RWPE1 (cell line): ENCODE measurements at regions not wholly inside any gene's neighbourhood (a gene's known extent, or its start where the extent isn't known, plus 50 kb on each side); places are given as distances from the start of the nearest gene placed in this dataset.

Experiments
- CTCF ChIA-PET: fragments of 350-600 bp; sonication (Branson Sonifier 250); formaldehyde crosslinking; extraction: SDS; loops from one replicate; lab custom pipeline; 2021; lab: Yijun Ruan, JAX
- POLR2A ChIA-PET: fragments of 400-600 bp; formaldehyde crosslinking; extraction: SDS; loops from one replicate; lab custom pipeline; 2020; ENCODE audit warnings: antibody characterized with exemption; ENCODE audit not compliant: low non-redundant PET; lab: Yijun Ruan, JAX
- DNase-seq: peaks from one replicate; pipeline ENCODE4 v3.0.0; 2012; ENCODE audit warnings: low spot score
- H3K27ac ChIP-seq: fragments of 450-650 bp; 2 replicates; pipeline ENCODE4 v1.5.1; 2017
- TF ChIP-seq, protein P1 (sequence below): fragments of 450-650 bp; conservative IDR thresholded peaks from 2 replicates; pipeline ENCODE4 v1.5.1; 2017; ENCODE audit warnings: low read depth, mild to moderate bottlenecking

DNA sequence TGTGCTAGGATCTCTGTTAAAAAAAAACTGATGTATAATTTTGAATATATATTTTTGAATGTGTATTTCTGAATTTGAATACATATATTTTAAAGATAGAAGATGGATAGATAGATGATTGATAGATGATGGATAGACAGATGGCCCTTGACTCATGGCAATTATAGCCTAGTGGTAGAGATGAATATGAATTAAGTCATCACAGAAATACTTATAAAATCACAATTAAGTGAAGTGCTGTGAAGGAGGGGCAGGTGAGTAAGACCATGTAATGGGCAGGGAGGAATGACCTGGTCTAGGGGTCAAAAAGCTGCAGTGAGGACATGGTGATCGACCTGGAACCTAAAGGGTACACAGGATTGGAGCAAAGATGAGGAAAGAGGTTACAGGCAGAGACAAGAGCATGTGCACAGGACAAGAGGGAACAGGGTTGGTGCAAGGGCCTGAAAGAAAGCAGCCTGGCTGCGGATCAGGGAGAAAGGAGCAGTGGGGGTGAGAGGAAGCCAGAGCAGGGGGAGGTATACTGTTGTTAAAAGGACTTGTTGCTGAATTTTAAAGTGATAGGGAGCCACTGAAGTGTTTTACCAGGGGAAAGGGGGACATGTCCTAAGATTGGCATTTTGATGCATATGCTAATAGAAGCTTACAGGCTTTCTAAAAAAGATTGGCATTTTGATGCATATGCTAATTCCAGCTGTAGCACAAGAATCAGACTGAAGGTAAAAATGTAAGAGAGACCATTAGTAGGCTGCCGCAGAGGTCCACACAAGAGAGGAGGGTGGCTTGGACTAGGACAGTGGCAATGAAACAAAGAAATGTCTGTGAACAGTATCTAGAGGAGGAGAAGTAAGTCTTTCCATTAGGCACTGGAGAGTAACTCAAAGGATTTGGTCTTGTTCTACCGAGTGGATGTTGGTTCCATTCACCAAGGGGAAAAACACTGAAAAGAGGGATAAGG lies 527.8 kb downstream of the AGTPBP1 start:
- TF ChIP-seq, protein P1, sequence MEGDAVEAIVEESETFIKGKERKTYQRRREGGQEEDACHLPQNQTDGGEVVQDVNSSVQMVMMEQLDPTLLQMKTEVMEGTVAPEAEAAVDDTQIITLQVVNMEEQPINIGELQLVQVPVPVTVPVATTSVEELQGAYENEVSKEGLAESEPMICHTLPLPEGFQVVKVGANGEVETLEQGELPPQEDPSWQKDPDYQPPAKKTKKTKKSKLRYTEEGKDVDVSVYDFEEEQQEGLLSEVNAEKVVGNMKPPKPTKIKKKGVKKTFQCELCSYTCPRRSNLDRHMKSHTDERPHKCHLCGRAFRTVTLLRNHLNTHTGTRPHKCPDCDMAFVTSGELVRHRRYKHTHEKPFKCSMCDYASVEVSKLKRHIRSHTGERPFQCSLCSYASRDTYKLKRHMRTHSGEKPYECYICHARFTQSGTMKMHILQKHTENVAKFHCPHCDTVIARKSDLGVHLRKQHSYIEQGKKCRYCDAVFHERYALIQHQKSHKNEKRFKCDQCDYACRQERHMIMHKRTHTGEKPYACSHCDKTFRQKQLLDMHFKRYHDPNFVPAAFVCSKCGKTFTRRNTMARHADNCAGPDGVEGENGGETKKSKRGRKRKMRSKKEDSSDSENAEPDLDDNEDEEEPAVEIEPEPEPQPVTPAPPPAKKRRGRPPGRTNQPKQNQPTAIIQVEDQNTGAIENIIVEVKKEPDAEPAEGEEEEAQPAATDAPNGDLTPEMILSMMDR: no peak
- DNase-seq: peak; percentile 55
- H3K27ac ChIP-seq: peak overlapping the region; percentile 24; the same call in 1 of the 2 replicates
- ChIA-PET POLR2A (no interaction called here), CTCF (no interaction called here)

DNA sequence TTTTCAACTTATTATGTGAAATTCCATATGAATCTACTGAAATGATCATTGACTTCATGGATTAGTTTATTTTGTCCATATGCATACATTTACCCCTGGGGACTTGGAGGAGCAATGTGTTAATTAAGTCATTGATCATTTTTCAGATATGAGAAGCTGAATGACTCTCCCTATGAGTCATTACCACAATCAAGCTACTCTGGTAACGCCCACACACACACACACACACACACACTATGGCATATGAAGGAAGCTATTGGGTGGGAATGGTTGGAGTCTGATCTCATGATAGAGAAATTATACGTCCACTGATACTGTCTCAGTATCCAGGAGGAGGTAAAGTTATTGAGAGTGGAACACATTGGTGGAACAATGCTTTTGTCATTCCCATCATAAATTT lies 528.9 kb downstream of the AGTPBP1 start:
- TF ChIP-seq, protein P1: no peak
- ChIA-PET CTCF (no interaction called here), POLR2A (no interaction called here)
- peak; percentile 88 for DNase-seq
- no peak overlapping the region for H3K27ac ChIP-seq

DNA sequence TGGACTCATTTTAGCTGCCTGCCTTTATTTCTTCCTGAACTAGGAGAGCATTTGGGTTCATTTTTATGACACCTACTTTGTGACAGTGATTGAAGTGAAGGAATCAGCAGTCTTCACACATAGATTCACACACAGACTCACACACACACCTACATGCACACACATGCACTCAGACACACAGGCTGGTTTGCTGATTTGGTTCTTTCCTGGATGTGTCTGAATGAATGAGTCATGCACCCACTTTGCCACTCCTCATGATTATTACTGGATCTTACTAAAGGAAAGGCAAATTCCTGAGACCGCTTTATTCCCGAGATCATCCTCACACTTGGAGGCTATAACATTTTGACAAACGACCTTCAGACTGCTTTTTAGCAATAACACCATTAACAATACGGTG lies 529.5 kb downstream of the AGTPBP1 start:
- ChIA-PET CTCF (no interaction called here), POLR2A (no interaction called here)
- TF ChIP-seq, protein P1: no peak
- H3K27ac ChIP-seq: no peak overlapping the region
- DNase-seq: peak; percentile 84

DNA sequence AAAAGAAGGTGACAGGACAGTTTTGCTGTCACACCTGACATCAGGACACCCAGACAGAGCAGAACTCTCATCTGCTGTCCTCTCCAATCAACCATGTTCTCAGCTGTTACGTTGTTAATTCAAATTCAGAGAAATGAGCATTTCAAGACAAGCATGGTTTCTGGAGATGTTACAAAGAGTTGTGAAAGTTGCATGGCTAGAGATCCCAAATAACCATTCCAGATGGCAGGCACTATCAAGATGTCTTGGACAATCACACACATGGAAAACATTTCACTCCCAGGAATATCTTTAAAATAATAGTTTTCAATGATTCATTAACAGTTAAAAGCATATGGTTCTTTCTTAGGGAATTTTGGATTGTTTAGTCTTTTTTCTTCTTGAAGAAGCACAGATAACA lies 533.1 kb downstream of the AGTPBP1 start:
- TF ChIP-seq, protein P1: no peak
- H3K27ac ChIP-seq: no peak overlapping the region
- ChIA-PET CTCF (no interaction called here), POLR2A (no interaction called here)
- no peak for DNase-seq

DNA sequence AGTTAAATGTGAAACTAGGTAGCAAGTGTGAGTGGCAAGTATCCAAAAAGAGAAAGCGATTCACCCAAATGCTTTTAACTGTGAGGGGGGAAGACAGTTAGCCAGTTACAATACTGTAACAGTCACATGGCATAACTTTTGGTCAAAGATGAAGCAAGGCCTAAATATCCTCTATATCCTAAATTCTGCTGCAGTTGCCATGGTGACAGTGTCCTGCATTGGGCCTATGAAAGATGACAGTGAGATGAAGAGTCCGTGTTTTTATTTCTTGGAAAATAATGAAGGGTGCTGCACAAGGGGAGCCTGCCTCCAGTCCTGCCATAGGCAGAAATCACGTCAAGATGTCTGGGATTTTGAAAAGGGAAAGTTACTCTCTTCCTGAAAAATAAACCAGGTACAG lies 534.6 kb downstream of the NTRK2 start:
- POLR2A ChIA-PET: no interaction called here
- CTCF ChIA-PET: interaction anchor here (0.6 to 0.8 kb wide), 2 partner anchors 26 to 399 kb away, joined by 4 to 5 read pairs; no protein-coding TSS in a partner anchor

DNA sequence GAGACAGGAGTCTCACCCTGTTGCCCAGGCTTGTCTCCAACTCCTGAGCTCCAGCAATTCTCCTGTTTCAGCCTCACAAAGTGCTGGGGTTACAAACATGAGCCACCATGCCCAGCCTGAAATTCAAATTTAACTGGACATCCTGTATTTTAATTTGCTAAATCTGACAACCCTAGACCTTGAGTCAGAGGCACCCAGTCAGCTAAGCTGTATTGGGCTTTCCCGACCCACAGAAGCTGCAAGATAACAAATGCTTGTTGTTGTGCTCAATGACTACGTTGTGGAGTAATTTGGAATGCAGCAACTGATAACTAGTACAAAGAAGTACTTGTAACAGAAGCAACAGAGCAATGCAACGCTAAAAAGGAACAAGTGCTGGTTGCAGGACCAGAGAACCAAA lies 533.1 kb downstream of the NTRK2 start:
- TF ChIP-seq, protein P1: no peak
- POLR2A ChIA-PET: no interaction called here
- peak overlapping the region; percentile 53; the same call in 1 of the 2 replicates for H3K27ac ChIP-seq
- DNase-seq: no peak
- CTCF ChIA-PET: no interaction called here

More for the DNA sequence above, 534.6 kb downstream of the NTRK2 start:
- no peak for DNase-seq
- TF ChIP-seq, protein P1: no peak
- no peak overlapping the region for H3K27ac ChIP-seq
